WTC11 (cell line): ENCODE measurements at regions not wholly inside any gene's neighbourhood (a gene's known extent, or its start where the extent isn't known, plus 50 kb on each side); places are given as distances from the start of the nearest gene placed in this dataset.

Experiments
- ATAC-seq: fragments of 200-7000 bp; cut with Tn5 transposase; 2 replicates; pipeline ENCODE4 v1.10.0; 2021; ENCODE audit warnings: mild to moderate bottlenecking, moderate library complexity
- CTCF ChIA-PET: fragments of 300-600 bp; sonication (Branson Sonifier 250); formaldehyde crosslinking; loops from one replicate; lab custom pipeline; 2021; ENCODE audit warnings: antibody characterized with exemption; lab: Charles Lee
- POLR2A ChIA-PET: fragments of 350-600 bp; sonication (Branson Sonifier 250); formaldehyde crosslinking; loops from one replicate; lab custom pipeline; 2021; ENCODE audit warnings: antibody characterized with exemption; lab: Charles Lee
- DNase-seq: peaks from one replicate; pipeline ENCODE4 v3.0.0; 2021; ENCODE audit warnings: low spot score
- H3K27ac Mint-ChIP-seq: 2 replicates; pipeline ENCODE4 v1.8.0; 2021; ENCODE audit warnings: mixed read lengths
- H3K27me3 Mint-ChIP-seq: 2 replicates; pipeline ENCODE4 v1.8.0; 2021; ENCODE audit warnings: low read depth, mild to moderate bottlenecking, moderate library complexity, mixed read lengths
- H3K36me3 Mint-ChIP-seq: 2 replicates; pipeline ENCODE4 v1.8.0; 2021; ENCODE audit warnings: mixed read lengths
- H3K4me1 Mint-ChIP-seq: 2 replicates; pipeline ENCODE4 v1.8.0; 2022; ENCODE audit warnings: mixed read lengths
- H3K4me3 Mint-ChIP-seq: 2 replicates; pipeline ENCODE4 v1.8.0; 2021; ENCODE audit warnings: mild to moderate bottlenecking, moderate library complexity, mixed read lengths
- H3K9me3 Mint-ChIP-seq: 2 replicates; pipeline ENCODE4 v1.8.0; 2021; ENCODE audit warnings: mixed read lengths
- AR ChIP-seq: fragments of 250-450 bp; sonication (Bioruptor Pico); IDR thresholded peaks from 2 replicates; pipeline ENCODE4 v1.9.0; 2021; ENCODE audit warnings: mild to moderate bottlenecking
- ARID4B ChIP-seq: sonication (generic); formaldehyde crosslinking; IDR thresholded peaks from 2 replicates; pipeline ENCODE4 v1.8.0; 2023; ENCODE audit warnings: missing genetic modification reagents, mild to moderate bottlenecking, borderline replicate concordance
- CTCF ChIP-seq: fragments of 200-600 bp; IDR thresholded peaks from 2 replicates; pipeline ENCODE4 v1.8.0; 2022; ENCODE audit warnings: antibody characterized with exemption
- MXD4 ChIP-seq: fragments of 250-450 bp; sonication (Bioruptor Pico); IDR thresholded peaks from 2 replicates; pipeline ENCODE4 v1.8.0; 2021; ENCODE audit warnings: mild to moderate bottlenecking, moderate library complexity, borderline replicate concordance
- NR2C2 ChIP-seq: sonication (generic); formaldehyde crosslinking; IDR thresholded peaks from 2 replicates; pipeline ENCODE4 v1.8.0; 2022; ENCODE audit warnings: mild to moderate bottlenecking, missing genetic modification reagents
- OVOL2 ChIP-seq: fragments of 250-450 bp; sonication (Bioruptor Pico); IDR thresholded peaks from 2 replicates; pipeline ENCODE4 v1.9.0; 2021; ENCODE audit warnings: mild to moderate bottlenecking, borderline replicate concordance
- PREB ChIP-seq: sonication (generic); formaldehyde crosslinking; IDR thresholded peaks from 2 replicates; pipeline ENCODE4 v1.8.1; 2022; ENCODE audit warnings: mild to moderate bottlenecking, missing genetic modification reagents, moderate library complexity, borderline replicate concordance
- RELA ChIP-seq: sonication (generic); formaldehyde crosslinking; IDR thresholded peaks from 2 replicates; pipeline ENCODE4 v1.8.1; 2022; ENCODE audit warnings: missing genetic modification reagents, mild to moderate bottlenecking, borderline replicate concordance
- TCF7 ChIP-seq: sonication (generic); formaldehyde crosslinking; IDR thresholded peaks from 2 replicates; pipeline ENCODE4 v1.8.0; 2022; ENCODE audit warnings: mild to moderate bottlenecking, low read depth, missing genetic modification reagents, moderate library complexity
- ZNF423 ChIP-seq: fragments of 250-450 bp; sonication (Bioruptor Pico); IDR thresholded peaks from 2 replicates; pipeline ENCODE4 v2.1.2; 2022; ENCODE audit warnings: mild to moderate bottlenecking, moderate library complexity
- ZNF425 ChIP-seq: fragments of 250-450 bp; sonication (Bioruptor Pico); conservative IDR thresholded peaks from 2 replicates; pipeline ENCODE4 v1.9.0; 2021; ENCODE audit warnings: mild to moderate bottlenecking
- TF ChIP-seq, protein P1 (sequence below): sonication (generic); formaldehyde crosslinking; IDR thresholded peaks from 2 replicates; pipeline ENCODE4 v1.8.0; 2023; ENCODE audit warnings: missing genetic modification reagents
- TF ChIP-seq, protein P2 (sequence below): fragments of 250-450 bp; sonication (Bioruptor Pico); IDR thresholded peaks from 2 replicates; pipeline ENCODE4 v1.8.0; 2021; ENCODE audit warnings: mild to moderate bottlenecking
- TF ChIP-seq, protein P3 (sequence below): sonication (generic); formaldehyde crosslinking; IDR thresholded peaks from 2 replicates; pipeline ENCODE4 v1.8.0; 2022; ENCODE audit warnings: mild to moderate bottlenecking, missing genetic modification reagents
- TF ChIP-seq, protein P4 (sequence below): sonication (generic); formaldehyde crosslinking; IDR thresholded peaks from 2 replicates; pipeline ENCODE4 v1.8.1; 2023; ENCODE audit warnings: mild to moderate bottlenecking, moderate library complexity, missing genetic modification reagents
- TF ChIP-seq, protein P5 (sequence below): sonication (generic); formaldehyde crosslinking; IDR thresholded peaks from 2 replicates; pipeline ENCODE4 v1.8.0; 2023; ENCODE audit warnings: mild to moderate bottlenecking, missing genetic modification reagents

DNA sequence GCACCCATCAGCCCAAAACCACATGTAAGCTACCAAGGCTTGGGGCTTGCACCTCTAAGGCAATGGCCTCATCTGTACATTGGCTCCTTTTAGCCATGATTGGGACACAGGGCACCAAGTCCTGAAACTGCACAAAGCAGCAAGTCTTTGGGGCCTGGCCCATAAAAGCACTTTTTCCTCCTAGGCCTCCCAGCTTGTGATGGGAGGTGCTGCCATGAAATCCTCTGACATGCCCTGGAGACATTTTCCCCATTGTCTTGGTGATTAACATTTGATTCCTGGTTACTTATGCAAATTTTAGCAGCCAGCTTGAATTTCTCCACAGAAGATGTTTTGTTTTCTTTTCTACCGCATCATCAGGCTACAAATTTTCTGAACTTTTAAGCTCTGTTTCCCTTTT, 58.5 kb upstream of the PABPC4L start:
- ATAC-seq (no peak), DNase-seq (no peak)
- POLR2A ChIA-PET = no interaction called here
- Mint-ChIP-seq H3K36me3 (peaks cover 25% of the 10 kb centered on the region), H3K4me1 (peaks cover 8% of the 10 kb centered on the region), H3K9me3 (peaks cover 35% of the 10 kb centered on the region), H3K27me3 (no peaks in the 10 kb centered on the region), H3K4me3 (no peak overlapping the region), H3K27ac (no peak overlapping the region)
- CTCF ChIA-PET = no interaction called here
- TF ChIP-seq, protein P1, sequence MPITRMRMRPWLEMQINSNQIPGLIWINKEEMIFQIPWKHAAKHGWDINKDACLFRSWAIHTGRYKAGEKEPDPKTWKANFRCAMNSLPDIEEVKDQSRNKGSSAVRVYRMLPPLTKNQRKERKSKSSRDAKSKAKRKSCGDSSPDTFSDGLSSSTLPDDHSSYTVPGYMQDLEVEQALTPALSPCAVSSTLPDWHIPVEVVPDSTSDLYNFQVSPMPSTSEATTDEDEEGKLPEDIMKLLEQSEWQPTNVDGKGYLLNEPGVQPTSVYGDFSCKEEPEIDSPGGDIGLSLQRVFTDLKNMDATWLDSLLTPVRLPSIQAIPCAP (CRISPR knock-in tag) = no peak
- TF ChIP-seq PREB (CRISPR knock-in tag) (no peak), ARID4B (CRISPR knock-in tag) (no peak), ZNF425 (no peak), AR (CRISPR knock-in tag) (no peak), TCF7 (CRISPR knock-in tag) (no peak), CTCF (no peak), ZNF423 (no peak), MXD4 (CRISPR knock-in tag) (no peak), OVOL2 (CRISPR knock-in tag) (no peak), RELA (CRISPR knock-in tag) (no peak), NR2C2 (no peak)
- TF ChIP-seq, protein P2, sequence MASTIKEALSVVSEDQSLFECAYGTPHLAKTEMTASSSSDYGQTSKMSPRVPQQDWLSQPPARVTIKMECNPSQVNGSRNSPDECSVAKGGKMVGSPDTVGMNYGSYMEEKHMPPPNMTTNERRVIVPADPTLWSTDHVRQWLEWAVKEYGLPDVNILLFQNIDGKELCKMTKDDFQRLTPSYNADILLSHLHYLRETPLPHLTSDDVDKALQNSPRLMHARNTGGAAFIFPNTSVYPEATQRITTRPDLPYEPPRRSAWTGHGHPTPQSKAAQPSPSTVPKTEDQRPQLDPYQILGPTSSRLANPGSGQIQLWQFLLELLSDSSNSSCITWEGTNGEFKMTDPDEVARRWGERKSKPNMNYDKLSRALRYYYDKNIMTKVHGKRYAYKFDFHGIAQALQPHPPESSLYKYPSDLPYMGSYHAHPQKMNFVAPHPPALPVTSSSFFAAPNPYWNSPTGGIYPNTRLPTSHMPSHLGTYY (CRISPR knock-in tag) = no peak
- TF ChIP-seq, protein P3, sequence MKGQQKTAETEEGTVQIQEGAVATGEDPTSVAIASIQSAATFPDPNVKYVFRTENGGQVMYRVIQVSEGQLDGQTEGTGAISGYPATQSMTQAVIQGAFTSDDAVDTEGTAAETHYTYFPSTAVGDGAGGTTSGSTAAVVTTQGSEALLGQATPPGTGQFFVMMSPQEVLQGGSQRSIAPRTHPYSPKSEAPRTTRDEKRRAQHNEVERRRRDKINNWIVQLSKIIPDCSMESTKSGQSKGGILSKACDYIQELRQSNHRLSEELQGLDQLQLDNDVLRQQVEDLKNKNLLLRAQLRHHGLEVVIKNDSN (CRISPR knock-in tag) = no peak
- TF ChIP-seq, protein P4, sequence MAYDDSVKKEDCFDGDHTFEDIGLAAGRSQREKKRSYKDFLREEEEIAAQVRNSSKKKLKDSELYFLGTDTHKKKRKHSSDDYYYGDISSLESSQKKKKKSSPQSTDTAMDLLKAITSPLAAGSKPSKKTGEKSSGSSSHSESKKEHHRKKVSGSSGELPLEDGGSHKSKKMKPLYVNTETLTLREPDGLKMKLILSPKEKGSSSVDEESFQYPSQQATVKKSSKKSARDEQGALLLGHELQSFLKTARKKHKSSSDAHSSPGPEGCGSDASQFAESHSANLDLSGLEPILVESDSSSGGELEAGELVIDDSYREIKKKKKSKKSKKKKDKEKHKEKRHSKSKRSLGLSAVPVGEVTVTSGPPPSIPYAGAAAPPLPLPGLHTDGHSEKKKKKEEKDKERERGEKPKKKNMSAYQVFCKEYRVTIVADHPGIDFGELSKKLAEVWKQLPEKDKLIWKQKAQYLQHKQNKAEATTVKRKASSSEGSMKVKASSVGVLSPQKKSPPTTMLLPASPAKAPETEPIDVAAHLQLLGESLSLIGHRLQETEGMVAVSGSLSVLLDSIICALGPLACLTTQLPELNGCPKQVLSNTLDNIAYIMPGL (CRISPR knock-in tag) = no peak
- TF ChIP-seq, protein P5, sequence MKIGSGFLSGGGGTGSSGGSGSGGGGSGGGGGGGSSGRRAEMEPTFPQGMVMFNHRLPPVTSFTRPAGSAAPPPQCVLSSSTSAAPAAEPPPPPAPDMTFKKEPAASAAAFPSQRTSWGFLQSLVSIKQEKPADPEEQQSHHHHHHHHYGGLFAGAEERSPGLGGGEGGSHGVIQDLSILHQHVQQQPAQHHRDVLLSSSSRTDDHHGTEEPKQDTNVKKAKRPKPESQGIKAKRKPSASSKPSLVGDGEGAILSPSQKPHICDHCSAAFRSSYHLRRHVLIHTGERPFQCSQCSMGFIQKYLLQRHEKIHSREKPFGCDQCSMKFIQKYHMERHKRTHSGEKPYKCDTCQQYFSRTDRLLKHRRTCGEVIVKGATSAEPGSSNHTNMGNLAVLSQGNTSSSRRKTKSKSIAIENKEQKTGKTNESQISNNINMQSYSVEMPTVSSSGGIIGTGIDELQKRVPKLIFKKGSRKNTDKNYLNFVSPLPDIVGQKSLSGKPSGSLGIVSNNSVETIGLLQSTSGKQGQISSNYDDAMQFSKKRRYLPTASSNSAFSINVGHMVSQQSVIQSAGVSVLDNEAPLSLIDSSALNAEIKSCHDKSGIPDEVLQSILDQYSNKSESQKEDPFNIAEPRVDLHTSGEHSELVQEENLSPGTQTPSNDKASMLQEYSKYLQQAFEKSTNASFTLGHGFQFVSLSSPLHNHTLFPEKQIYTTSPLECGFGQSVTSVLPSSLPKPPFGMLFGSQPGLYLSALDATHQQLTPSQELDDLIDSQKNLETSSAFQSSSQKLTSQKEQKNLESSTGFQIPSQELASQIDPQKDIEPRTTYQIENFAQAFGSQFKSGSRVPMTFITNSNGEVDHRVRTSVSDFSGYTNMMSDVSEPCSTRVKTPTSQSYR (CRISPR knock-in tag) = no peak
